ENCODE measurements at regions not wholly inside any gene's neighbourhood (a gene's known extent, or its start where the extent isn't known, plus 50 kb on each side); places are given as distances from the start of the nearest gene placed in this dataset.

- DNase-seq (ENCODE audit: low read depth, low spot score) = no peak
- Histone ChIP-seq H3K36me3 (ENCODE audit: insufficient read depth, insufficient read length, low read length) (no peaks in the 10 kb centered on the region), H3K4me1 (ENCODE audit: insufficient read depth, insufficient read length) (no peaks in the 10 kb centered on the region), H3K4me3 (ENCODE audit: insufficient read length, low read depth) (no peak overlapping the region), H3K27me3 (ENCODE audit: insufficient read depth, insufficient read length) (no peaks in the 10 kb centered on the region), H3K9me3 (ENCODE audit: insufficient read depth, low read length) (no peaks in the 10 kb centered on the region), H3K9ac (ENCODE audit: insufficient read length, low read depth) (no peak overlapping the region)
- no peak for TF ChIP-seq SUZ12 (IDR thresholded peaks at IDR 0.05; ENCODE audit: extremely low read depth, insufficient read depth, insufficient read length)
- no peak for TF ChIP-seq YY1 (IDR thresholded peaks at IDR 0.05; ENCODE audit: insufficient read depth, insufficient read length)
- no peak for TF ChIP-seq ZNF274 (IDR thresholded peaks at IDR 0.05; ENCODE audit: low read depth, low read length)
Observed at GRCh38 chr4:126341927-126342326, 1027.2 kb downstream of the FAT4 start.

- Histone ChIP-seq H3K4me3 (ENCODE audit: insufficient read length, low read depth) (no peak overlapping the region), H3K27me3 (ENCODE audit: insufficient read depth, insufficient read length) (no peaks in the 10 kb centered on the region), H3K9ac (ENCODE audit: insufficient read length, low read depth) (no peak overlapping the region), H3K36me3 (ENCODE audit: insufficient read depth, insufficient read length, low read length) (no peaks in the 10 kb centered on the region), H3K4me1 (ENCODE audit: insufficient read depth, insufficient read length) (no peaks in the 10 kb centered on the region), H3K9me3 (ENCODE audit: insufficient read depth, low read length) (no peaks in the 10 kb centered on the region)
- TF ChIP-seq ZNF274 (IDR thresholded peaks at IDR 0.05; ENCODE audit: low read depth, low read length) (no peak), YY1 (IDR thresholded peaks at IDR 0.05; ENCODE audit: insufficient read depth, insufficient read length) (no peak), SUZ12 (IDR thresholded peaks at IDR 0.05; ENCODE audit: extremely low read depth, insufficient read depth, insufficient read length) (no peak)
- no peak for DNase-seq (ENCODE audit: low read depth, low spot score)
Observed at GRCh38 chr4:126344472-126344871, 1029.7 kb downstream of the FAT4 start.

GRCh38 chr4:126346654-126347053, 1031.9 kb downstream of the FAT4 start:
- no peak for DNase-seq (ENCODE audit: low read depth, low spot score)
- TF ChIP-seq ZNF274 (IDR thresholded peaks at IDR 0.05; ENCODE audit: low read depth, low read length) (no peak), SUZ12 (IDR thresholded peaks at IDR 0.05; ENCODE audit: extremely low read depth, insufficient read depth, insufficient read length) (no peak), YY1 (IDR thresholded peaks at IDR 0.05; ENCODE audit: insufficient read depth, insufficient read length) (no peak)
- H3K9ac ChIP-seq (ENCODE audit: insufficient read length, low read depth) = no peak overlapping the region
- no peak overlapping the region for H3K4me3 ChIP-seq (ENCODE audit: insufficient read length, low read depth)
- no peaks in the 10 kb centered on the region for H3K4me1 ChIP-seq (ENCODE audit: insufficient read depth, insufficient read length)
- H3K36me3 ChIP-seq (ENCODE audit: insufficient read depth, insufficient read length, low read length) = no peaks in the 10 kb centered on the region
- H3K27me3 ChIP-seq (ENCODE audit: insufficient read depth, insufficient read length) = no peaks in the 10 kb centered on the region
- H3K9me3 ChIP-seq (ENCODE audit: insufficient read depth, low read length) = no peaks in the 10 kb centered on the region

- Histone ChIP-seq H3K4me3 (ENCODE audit: insufficient read length, low read depth) (no peak overlapping the region), H3K36me3 (ENCODE audit: insufficient read depth, insufficient read length, low read length) (no peaks in the 10 kb centered on the region), H3K4me1 (ENCODE audit: insufficient read depth, insufficient read length) (no peaks in the 10 kb centered on the region), H3K9ac (ENCODE audit: insufficient read length, low read depth) (no peak overlapping the region), H3K27me3 (ENCODE audit: insufficient read depth, insufficient read length) (no peaks in the 10 kb centered on the region), H3K9me3 (ENCODE audit: insufficient read depth, low read length) (no peaks in the 10 kb centered on the region)
- no peak for DNase-seq (ENCODE audit: low read depth, low spot score)
- no peak for TF ChIP-seq SUZ12 (IDR thresholded peaks at IDR 0.05; ENCODE audit: extremely low read depth, insufficient read depth, insufficient read length)
- no peak for TF ChIP-seq YY1 (IDR thresholded peaks at IDR 0.05; ENCODE audit: insufficient read depth, insufficient read length)
- TF ChIP-seq ZNF274 (IDR thresholded peaks at IDR 0.05; ENCODE audit: low read depth, low read length) = no peak
Observed at GRCh38 chr4:126354784-126355183, 1040.0 kb downstream of the FAT4 start.

- TF ChIP-seq YY1 (IDR thresholded peaks at IDR 0.05; ENCODE audit: insufficient read depth, insufficient read length) (no peak), SUZ12 (IDR thresholded peaks at IDR 0.05; ENCODE audit: extremely low read depth, insufficient read depth, insufficient read length) (no peak), ZNF274 (IDR thresholded peaks at IDR 0.05; ENCODE audit: low read depth, low read length) (no peak)
- no peak overlapping the region for H3K9ac ChIP-seq (ENCODE audit: insufficient read length, low read depth)
- no peaks in the 10 kb centered on the region for H3K36me3 ChIP-seq (ENCODE audit: insufficient read depth, insufficient read length, low read length)
- H3K27me3 ChIP-seq (ENCODE audit: insufficient read depth, insufficient read length) = no peaks in the 10 kb centered on the region
- H3K9me3 ChIP-seq (ENCODE audit: insufficient read depth, low read length) = no peaks in the 10 kb centered on the region
- H3K4me1 ChIP-seq (ENCODE audit: insufficient read depth, insufficient read length) = no peaks in the 10 kb centered on the region
- H3K4me3 ChIP-seq (ENCODE audit: insufficient read length, low read depth) = no peak overlapping the region
- DNase-seq (ENCODE audit: low read depth, low spot score) = no peak
Observed at GRCh38 chr4:126358041-126358440, 1043.3 kb downstream of the FAT4 start.

GRCh38 chr4:126361287-126361686, 1046.5 kb downstream of the FAT4 start:
- no peaks in the 10 kb centered on the region; the same call in 1 of the 2 replicates for H3K9me3 ChIP-seq (ENCODE audit: insufficient read depth, low read length)
- no peak overlapping the region for H3K9ac ChIP-seq (ENCODE audit: insufficient read length, low read depth)
- no peak for DNase-seq (ENCODE audit: low read depth, low spot score)
- TF ChIP-seq SUZ12 (IDR thresholded peaks at IDR 0.05; ENCODE audit: extremely low read depth, insufficient read depth, insufficient read length) (no peak), ZNF274 (IDR thresholded peaks at IDR 0.05; ENCODE audit: low read depth, low read length) (no peak), YY1 (IDR thresholded peaks at IDR 0.05; ENCODE audit: insufficient read depth, insufficient read length) (no peak)
- H3K4me1 ChIP-seq (ENCODE audit: insufficient read depth, insufficient read length) = no peaks in the 10 kb centered on the region
- no peaks in the 10 kb centered on the region for H3K36me3 ChIP-seq (ENCODE audit: insufficient read depth, insufficient read length, low read length)
- H3K4me3 ChIP-seq (ENCODE audit: insufficient read length, low read depth) = no peak overlapping the region
- H3K27me3 ChIP-seq (ENCODE audit: insufficient read depth, insufficient read length) = no peaks in the 10 kb centered on the region

- no peak overlapping the region for H3K4me3 ChIP-seq (ENCODE audit: insufficient read length, low read depth)
- no peaks in the 10 kb centered on the region for H3K36me3 ChIP-seq (ENCODE audit: insufficient read depth, insufficient read length, low read length)
- H3K9me3 ChIP-seq (ENCODE audit: insufficient read depth, low read length) = no peaks in the 10 kb centered on the region; the same call in 1 of the 2 replicates
- TF ChIP-seq SUZ12 (IDR thresholded peaks at IDR 0.05; ENCODE audit: extremely low read depth, insufficient read depth, insufficient read length) (no peak), ZNF274 (IDR thresholded peaks at IDR 0.05; ENCODE audit: low read depth, low read length) (no peak), YY1 (IDR thresholded peaks at IDR 0.05; ENCODE audit: insufficient read depth, insufficient read length) (no peak)
- no peak overlapping the region for H3K9ac ChIP-seq (ENCODE audit: insufficient read length, low read depth)
- DNase-seq (ENCODE audit: low read depth, low spot score) = no peak
- H3K27me3 ChIP-seq (ENCODE audit: insufficient read depth, insufficient read length) = no peaks in the 10 kb centered on the region
- no peaks in the 10 kb centered on the region for H3K4me1 ChIP-seq (ENCODE audit: insufficient read depth, insufficient read length)
Observed at GRCh38 chr4:126364311-126364911, 1049.7 kb downstream of the FAT4 start.
